HG03108 (cell line): ENCODE measurements at regions not wholly inside any gene's neighbourhood (a gene's known extent, or its start where the extent isn't known, plus 50 kb on each side); places are given as distances from the start of the nearest gene placed in this dataset.
"Not testable (repeated sequence)": the region's sequence is repeated elsewhere in the genome, so short reads cannot be mapped to it uniquely, and the experiment has no call there.

Source experiments
- ATAC-seq: cut with Tn5 transposase; IDR thresholded peaks from one replicate; pipeline ENCODE4 v1.9.1; 2021; ENCODE audit warnings: moderate library complexity; ENCODE audit not compliant: unreplicated experiment

DNA sequence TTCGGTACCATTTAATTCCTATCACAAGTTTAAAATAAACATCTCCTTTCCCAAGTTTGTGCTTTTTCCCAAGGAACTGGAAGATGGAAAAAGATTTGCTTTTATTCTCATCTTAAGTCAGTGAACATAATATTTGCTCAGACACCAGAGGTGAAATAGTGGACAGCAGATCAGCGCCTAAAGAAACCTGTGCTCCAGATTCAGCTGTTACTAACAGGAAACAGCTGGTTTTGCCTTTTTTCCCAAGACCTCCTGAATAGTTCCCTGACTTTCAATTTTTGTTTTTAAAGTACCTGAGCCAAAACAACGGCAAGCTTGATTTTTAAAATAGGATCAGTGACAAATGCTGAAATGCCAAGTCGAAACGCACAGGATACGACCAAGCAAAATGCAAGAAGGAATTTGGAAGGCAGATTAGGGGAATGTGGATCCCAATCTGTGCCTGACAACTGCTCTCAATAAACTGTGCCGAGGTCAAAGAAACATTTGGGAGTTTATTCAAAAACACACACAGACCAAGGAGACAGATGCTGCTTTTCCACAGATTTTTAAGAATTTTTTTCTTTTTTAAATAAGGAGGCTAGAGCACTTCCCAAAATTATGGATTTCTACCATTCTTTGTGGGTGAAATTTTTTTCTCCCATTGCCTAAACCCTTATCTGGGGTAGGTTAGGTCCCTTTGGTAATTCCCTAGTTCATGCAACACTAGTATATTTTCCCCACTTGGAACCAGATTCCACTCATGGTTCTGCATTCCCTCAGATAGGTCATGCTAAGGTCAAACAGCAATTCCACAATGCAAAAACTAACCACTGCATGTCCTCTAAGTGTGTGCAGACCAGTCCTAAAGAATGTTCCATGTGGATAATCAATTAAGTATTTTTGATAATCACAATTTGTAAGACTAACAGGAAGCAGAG lies 121.5 kb upstream of the PDE1A start:
- no peak for ATAC-seq

GRCh38 chr2:182550234-182550633 lies 123.4 kb upstream of the PDE1A start:
- no peak for ATAC-seq

DNA sequence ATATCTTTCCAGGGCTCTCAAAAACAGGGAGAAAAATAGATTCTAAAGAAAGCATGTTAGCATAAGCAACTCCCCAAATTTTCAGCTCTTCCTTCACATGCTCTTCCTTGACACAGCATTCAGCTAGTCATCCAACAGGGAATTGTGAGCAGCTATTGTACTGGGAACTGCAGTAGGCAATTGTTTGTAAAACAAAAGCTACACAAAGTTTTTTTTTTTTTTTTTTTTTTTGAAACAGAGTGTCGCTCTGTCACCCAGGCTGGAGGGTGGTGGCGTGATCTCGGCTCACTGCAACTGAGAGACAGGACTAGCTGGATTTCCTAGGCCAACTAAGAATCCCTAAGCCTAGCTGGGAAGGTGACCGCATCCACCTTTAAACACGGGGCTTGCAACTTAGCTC lies 125.4 kb upstream of the PDE1A start:
- ATAC-seq, result not testable (repeated sequence)

GRCh38 chr2:182552785-182553184 lies 125.9 kb upstream of the PDE1A start:
- ATAC-seq, result not testable (repeated sequence)

GRCh38 chr2:182553483-182553882 lies 126.6 kb upstream of the PDE1A start:
- peak; percentile 98 for ATAC-seq

GRCh38 chr2:182554950-182555349 lies 128.1 kb upstream of the PDE1A start:
- no peak for ATAC-seq

- ATAC-seq, result no peak
Measured at GRCh38 chr2:182558564-182558963, 131.7 kb upstream of the PDE1A start.

DNA sequence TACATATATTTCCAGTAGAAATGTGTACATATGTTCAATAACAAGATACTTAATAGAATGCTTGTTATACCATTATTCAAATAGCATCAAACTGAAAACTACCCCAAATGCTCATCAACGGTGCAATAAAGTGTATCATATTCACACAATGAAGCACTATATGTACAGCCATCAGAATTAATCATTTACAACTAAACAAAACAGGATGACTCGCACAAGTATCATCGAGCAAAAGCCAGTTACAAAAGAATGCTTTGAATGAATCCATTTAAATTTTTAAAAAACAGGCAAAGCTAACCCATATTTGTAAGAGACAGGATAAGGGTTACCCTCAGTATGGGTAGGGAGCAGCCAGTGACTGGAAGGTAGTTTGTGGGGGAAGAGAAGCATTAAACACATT lies 132.8 kb upstream of the PDE1A start:
- no peak for ATAC-seq

DNA sequence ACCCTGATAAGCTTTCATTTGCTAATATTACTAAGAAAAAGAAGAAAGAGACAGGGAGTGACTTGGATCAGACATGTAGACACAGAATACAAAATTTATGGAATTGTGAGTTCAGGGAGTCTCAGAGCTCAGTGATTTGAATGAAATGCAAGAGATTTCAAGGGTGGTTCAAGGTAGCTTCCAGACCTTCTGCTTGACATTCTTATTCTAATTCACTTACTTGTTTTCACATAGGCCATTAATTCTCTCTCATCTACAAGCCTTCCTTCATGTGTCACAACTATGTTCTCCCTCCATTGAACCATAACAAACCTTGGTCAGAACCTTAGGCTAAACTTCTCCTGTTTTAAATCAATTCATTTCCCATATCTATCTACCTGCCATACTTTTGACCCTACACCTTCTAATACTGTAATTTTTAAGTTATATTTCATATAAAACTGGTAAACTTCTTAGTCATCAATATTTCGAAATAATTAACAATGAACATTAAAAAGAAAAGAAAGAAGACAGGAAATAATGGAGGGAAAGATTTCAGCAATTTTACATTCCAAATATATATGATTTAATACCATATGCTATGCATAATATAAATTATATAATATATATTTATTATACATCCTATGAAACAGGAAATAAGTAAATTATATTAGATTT lies 139.2 kb upstream of the PDE1A start:
- no peak for ATAC-seq

- no peak for ATAC-seq
Measured at GRCh38 chr2:182573553-182573952, 142.5 kb upstream of the DNAJC10 start.

DNA sequence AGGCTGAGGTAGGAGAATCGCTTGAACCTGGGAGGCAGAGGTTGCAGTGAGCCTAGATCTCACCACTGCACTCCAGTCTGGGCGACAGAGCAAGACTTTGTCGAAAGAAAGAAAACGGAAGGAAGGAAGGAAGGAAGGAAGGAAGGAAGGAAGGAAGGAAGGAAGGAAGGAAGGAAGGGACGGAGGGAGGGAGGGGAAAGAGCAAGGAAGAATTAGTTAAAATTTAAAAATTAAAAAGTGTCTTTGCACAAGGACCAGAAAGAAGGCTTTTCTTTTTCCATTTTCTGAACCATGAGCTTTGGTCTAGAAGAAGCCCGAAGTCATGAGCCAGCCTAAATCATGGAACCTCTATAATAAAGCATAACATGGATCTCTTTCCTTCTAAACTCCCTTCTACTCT lies 138.2 kb upstream of the DNAJC10 start:
- ATAC-seq, result no peak

DNA sequence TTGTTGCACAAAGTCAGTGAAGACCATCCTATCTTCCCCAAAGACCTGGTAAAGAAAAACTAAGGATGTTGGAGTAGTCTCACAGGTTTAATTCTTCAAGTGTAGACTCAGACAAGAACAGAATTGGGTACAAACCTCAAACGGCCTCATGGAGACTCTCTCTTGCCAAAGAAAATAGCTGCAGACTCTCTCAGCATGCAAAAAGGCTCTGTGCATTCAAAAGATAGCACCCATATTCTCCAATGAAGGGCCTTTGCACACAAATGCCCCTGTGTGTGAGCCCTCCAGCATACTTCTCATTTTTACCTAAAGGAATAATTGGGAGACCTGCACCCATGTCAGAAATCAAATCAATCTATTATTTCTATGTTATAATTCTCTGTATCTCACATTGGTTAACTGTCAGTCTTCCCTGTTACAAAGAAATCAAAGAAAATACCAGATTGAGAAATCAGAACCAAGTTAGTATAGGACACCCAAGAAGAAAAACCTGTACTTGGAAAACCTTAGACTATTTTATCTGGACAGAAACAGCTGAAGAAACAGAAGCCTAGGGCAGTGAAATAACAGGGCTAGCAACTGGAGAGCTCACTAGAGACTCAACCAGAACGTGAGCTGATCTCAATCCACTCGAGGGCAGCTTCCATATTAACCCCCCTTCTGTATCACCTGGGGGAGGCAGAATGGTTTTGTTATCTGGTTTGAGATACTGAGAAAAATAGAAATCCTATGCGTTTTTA lies 134.7 kb upstream of the DNAJC10 start:
- no peak for ATAC-seq

DNA sequence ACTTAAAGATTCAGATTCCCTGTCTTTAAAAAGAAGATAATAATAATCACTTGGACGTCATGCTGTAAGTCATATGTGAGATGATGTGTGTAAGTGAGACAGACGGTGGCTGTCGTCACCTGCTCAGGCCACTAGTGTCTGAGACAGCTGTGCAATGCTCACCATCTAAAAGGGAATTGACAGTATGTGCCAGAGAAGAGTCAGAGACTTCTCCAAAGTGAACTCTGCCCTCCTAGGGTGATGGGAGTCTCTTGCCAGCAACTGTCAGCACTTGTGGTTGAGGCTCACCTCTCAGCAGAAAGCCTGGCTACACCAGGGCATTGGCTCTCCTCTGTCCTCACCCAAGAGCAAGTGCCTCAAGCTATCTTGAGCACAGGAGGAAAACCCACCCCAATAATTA lies 131.6 kb upstream of the DNAJC10 start:
- no peak for ATAC-seq

DNA sequence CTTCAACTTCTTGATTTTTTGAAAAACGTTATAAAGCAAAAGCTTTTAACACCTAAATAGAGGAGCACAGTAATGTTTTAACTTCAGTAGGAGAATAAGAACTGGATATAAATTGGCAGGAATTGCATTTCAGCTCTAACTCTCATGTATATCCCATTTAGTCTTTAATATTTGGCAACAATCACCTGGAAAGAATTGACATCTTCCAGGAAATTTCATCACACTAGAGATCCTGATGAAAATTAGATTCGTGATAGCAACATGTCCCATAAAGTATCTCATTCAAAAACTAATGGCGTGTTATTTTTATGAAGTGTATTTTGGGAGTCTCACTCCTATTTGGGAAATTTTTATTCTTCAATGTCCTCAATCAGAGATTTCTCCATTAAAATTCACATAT lies 131.1 kb upstream of the DNAJC10 start:
- ATAC-seq, result no peak

- no peak for ATAC-seq
Measured at GRCh38 chr2:182585430-182585829, 130.6 kb upstream of the DNAJC10 start.

GRCh38 chr2:182586426-182586825 lies 129.6 kb upstream of the DNAJC10 start:
- ATAC-seq, result no peak

GRCh38 chr2:182587831-182588230 lies 128.2 kb upstream of the DNAJC10 start:
- ATAC-seq, result no peak

- no peak for ATAC-seq
Measured at GRCh38 chr2:182589121-182589520, 126.9 kb upstream of the DNAJC10 start.

GRCh38 chr2:182591774-182592173 lies 124.3 kb upstream of the DNAJC10 start:
- ATAC-seq, result no peak

GRCh38 chr2:182592691-182593393 lies 123.2 kb upstream of the DNAJC10 start:
- no peak for ATAC-seq

GRCh38 chr2:182593394-182593975 lies 122.6 kb upstream of the DNAJC10 start:
- ATAC-seq, result no peak
